Testis (tissue), 2 donors: ENCODE measurements at regions not wholly inside any gene's neighbourhood (a gene's known extent, or its start where the extent isn't known, plus 50 kb on each side); places are given as distances from the start of the nearest gene placed in this dataset.

Source experiments
- DNase-seq: peaks from one replicate; pipeline ENCODE4 v3.0.0-alpha.2; 2019
- H3K27ac ChIP-seq, 2 donors: fragments of 200-600 bp; sonication (generic); one replicate each; pipeline ENCODE4 v1.5.1; 2019
- H3K27me3 ChIP-seq: fragments of 200-600 bp; sonication (generic); one replicate; pipeline ENCODE4 v1.5.1; 2019
- H3K36me3 ChIP-seq: fragments of 200-600 bp; sonication (generic); one replicate; pipeline ENCODE4 v1.5.1; 2017; ENCODE audit warnings: low read depth; ENCODE audit errors: missing control alignments
- H3K4me1 ChIP-seq: fragments of 200-600 bp; sonication (generic); one replicate; pipeline ENCODE4 v1.5.1; 2019
- H3K4me3 ChIP-seq, 2 donors: fragments of 200-600 bp; sonication (generic); one replicate each; pipeline ENCODE4 v1.5.1; 2017 to 2019
- H3K9me3 ChIP-seq: fragments of 200-600 bp; sonication (generic); one replicate; pipeline ENCODE4 v1.5.1; 2017
- CTCF ChIP-seq, 3 experiments: fragments of 450-650 bp in 2 of 3; fragments of 200-600 bp in 1 of 3; sonication (generic) in 1 of 3; IDR thresholded peaks; one replicate each; pipeline ENCODE4 v1.5.1; 2016 to 2019; ENCODE audit warnings: antibody characterized with exemption in 3 of 3, mild to moderate bottlenecking in 2 of 3, moderate library complexity in 1 of 3
- POLR2A ChIP-seq: fragments of 450-650 bp; IDR thresholded peaks from one replicate; pipeline ENCODE4 v1.6.1; 2017; ENCODE audit warnings: antibody characterized with exemption, mild to moderate bottlenecking, moderate library complexity
- WGBS, 2 donors: methylation state at CpG; one replicate each; pipeline ENCODE4 v1.1.5; 2018; 5-methylcytosine and 5-hydroxymethylcytosine counted together
- intact Hi-C: fragments of 100-400 bp; cut with DNase I; formaldehyde crosslinking; loops from one replicate; pipeline ENCODE4 v1.15.1; 2023; ENCODE audit warnings: low total_unique reads

GRCh38 chrX:150240643-150240970 is 122.5 kb upstream of the MAMLD1 start:
- no peak overlapping the region for H3K4me3 ChIP-seq
- no peaks in the 10 kb centered on the region for H3K27me3 ChIP-seq
- intact Hi-C loops: no loop called here
- DNase-seq: no peak
- no peaks in the 10 kb centered on the region for H3K9me3 ChIP-seq
- TF ChIP-seq POLR2A (no peak), CTCF (IDR thresholded peaks at IDR 0.05) (no peak)
- no peak overlapping the region for H3K27ac ChIP-seq
- 85% methylated on average over 5 of the region's 5 CpGs; no CpG with 5 or more reads in 1 of the 2 donors for WGBS, 2 donors
- no peaks in the 10 kb centered on the region for H3K36me3 ChIP-seq
- H3K4me1 ChIP-seq: no peaks in the 10 kb centered on the region

- no peaks in the 10 kb centered on the region for H3K27me3 ChIP-seq
- H3K4me1 ChIP-seq: no peaks in the 10 kb centered on the region
- H3K9me3 ChIP-seq: no peaks in the 10 kb centered on the region
- no peak overlapping the region for H3K4me3 ChIP-seq
- no peak for DNase-seq
- 64 to 82% methylated on average over 3 to 7 of the region's 7 CpGs for WGBS, 2 donors
- no peak overlapping the region for H3K27ac ChIP-seq
- H3K36me3 ChIP-seq: no peaks in the 10 kb centered on the region
- no peak for TF ChIP-seq CTCF (IDR thresholded peaks at IDR 0.05)
- no peak for TF ChIP-seq POLR2A
- intact Hi-C loops: no loop called here
These were observed 109.0 kb upstream of the MAMLD1 start for GRCh38 chrX:150253959-150254620.

- DNase-seq: no peak
- WGBS, 2 donors: 60 to 88% methylated on average over 1 to 3 of the region's 3 CpGs
These were observed 108.2 kb upstream of the MAMLD1 start for GRCh38 chrX:150254909-150255308.

GRCh38 chrX:150255441-150256296 is 107.4 kb upstream of the MAMLD1 start:
- Histone ChIP-seq H3K4me1 (no peaks in the 10 kb centered on the region), H3K4me3 (no peak overlapping the region), H3K36me3 (no peaks in the 10 kb centered on the region), H3K27me3 (no peaks in the 10 kb centered on the region), H3K27ac (no peak overlapping the region), H3K9me3 (no peaks in the 10 kb centered on the region)
- DNase-seq: no peak
- intact Hi-C loops: no loop called here
- 78 to 89% methylated on average over 6 to 9 of the region's 9 CpGs for WGBS, 2 donors
- TF ChIP-seq CTCF (IDR thresholded peaks at IDR 0.05) (no peak), POLR2A (no peak)

More at GRCh38 chrX:150254909-150255308, 108.2 kb upstream of the MAMLD1 start:
- Histone ChIP-seq H3K36me3 (no peaks in the 10 kb centered on the region), H3K27ac (no peak overlapping the region), H3K27me3 (no peaks in the 10 kb centered on the region), H3K4me1 (no peaks in the 10 kb centered on the region), H3K4me3 (no peak overlapping the region), H3K9me3 (no peaks in the 10 kb centered on the region)
- intact Hi-C loops: no loop called here
- no peak for TF ChIP-seq POLR2A
- no peak for TF ChIP-seq CTCF (IDR thresholded peaks at IDR 0.05)
